ENCODE measurements at regions not wholly inside any gene's neighbourhood (a gene's known extent, or its start where the extent isn't known, plus 50 kb on each side); places are given as distances from the start of the nearest gene placed in this dataset.
"Not testable (repeated sequence)": the region's sequence is repeated elsewhere in the genome, so short reads cannot be mapped to it uniquely, and the experiment has no call there.

DNA sequence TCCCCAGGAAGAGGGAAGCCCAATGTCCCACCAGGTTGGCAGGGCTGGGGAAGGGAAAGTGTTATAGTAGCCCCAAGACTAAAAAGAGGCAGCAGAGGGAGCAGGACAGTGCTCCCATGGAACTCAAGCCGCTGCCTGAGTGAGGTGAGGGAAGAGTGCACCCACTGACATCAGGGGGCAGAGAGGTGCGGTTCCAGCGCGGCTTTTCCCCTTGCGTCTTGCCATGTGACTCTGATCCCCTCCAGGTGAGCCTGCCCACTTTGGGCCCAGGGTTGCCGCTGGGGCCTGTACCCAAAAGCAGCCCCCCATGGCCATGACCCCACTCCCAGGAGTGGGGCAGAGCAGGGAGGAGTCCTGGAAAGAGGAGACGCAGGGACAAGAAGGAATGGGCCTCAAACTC, 136.3 kb upstream of the KCTD7 start:
- TF ChIP-seq FOS (IDR thresholded peaks at IDR 0.05; ENCODE audit: low read depth, low read length); MXI1 (IDR thresholded peaks at IDR 0.05; ENCODE audit: borderline replicate concordance, low read depth, low read length); POLR2A (IDR thresholded peaks at IDR 0.05; ENCODE audit: low read depth, low read length); CEBPB (IDR thresholded peaks at IDR 0.05; ENCODE audit: low read depth, low read length); RCOR1 (IDR thresholded peaks at IDR 0.05; ENCODE audit: insufficient replicate concordance, low read length); CHD1 (IDR thresholded peaks at IDR 0.05; ENCODE audit: low read depth, low read length): not testable (repeated sequence)
- TF ChIP-seq, protein P1, sequence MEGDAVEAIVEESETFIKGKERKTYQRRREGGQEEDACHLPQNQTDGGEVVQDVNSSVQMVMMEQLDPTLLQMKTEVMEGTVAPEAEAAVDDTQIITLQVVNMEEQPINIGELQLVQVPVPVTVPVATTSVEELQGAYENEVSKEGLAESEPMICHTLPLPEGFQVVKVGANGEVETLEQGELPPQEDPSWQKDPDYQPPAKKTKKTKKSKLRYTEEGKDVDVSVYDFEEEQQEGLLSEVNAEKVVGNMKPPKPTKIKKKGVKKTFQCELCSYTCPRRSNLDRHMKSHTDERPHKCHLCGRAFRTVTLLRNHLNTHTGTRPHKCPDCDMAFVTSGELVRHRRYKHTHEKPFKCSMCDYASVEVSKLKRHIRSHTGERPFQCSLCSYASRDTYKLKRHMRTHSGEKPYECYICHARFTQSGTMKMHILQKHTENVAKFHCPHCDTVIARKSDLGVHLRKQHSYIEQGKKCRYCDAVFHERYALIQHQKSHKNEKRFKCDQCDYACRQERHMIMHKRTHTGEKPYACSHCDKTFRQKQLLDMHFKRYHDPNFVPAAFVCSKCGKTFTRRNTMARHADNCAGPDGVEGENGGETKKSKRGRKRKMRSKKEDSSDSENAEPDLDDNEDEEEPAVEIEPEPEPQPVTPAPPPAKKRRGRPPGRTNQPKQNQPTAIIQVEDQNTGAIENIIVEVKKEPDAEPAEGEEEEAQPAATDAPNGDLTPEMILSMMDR (conservative IDR thresholded peaks at IDR 0.05; ENCODE audit: low read depth, low read length) = not testable (repeated sequence)
- TF ChIP-seq, protein P2, sequence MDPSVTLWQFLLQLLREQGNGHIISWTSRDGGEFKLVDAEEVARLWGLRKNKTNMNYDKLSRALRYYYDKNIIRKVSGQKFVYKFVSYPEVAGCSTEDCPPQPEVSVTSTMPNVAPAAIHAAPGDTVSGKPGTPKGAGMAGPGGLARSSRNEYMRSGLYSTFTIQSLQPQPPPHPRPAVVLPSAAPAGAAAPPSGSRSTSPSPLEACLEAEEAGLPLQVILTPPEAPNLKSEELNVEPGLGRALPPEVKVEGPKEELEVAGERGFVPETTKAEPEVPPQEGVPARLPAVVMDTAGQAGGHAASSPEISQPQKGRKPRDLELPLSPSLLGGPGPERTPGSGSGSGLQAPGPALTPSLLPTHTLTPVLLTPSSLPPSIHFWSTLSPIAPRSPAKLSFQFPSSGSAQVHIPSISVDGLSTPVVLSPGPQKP (IDR thresholded peaks at IDR 0.05; ENCODE audit: borderline replicate concordance, low read depth, low read length) = not testable (repeated sequence)
- TF ChIP-seq, protein P3, sequence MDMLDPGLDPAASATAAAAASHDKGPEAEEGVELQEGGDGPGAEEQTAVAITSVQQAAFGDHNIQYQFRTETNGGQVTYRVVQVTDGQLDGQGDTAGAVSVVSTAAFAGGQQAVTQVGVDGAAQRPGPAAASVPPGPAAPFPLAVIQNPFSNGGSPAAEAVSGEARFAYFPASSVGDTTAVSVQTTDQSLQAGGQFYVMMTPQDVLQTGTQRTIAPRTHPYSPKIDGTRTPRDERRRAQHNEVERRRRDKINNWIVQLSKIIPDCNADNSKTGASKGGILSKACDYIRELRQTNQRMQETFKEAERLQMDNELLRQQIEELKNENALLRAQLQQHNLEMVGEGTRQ (IDR thresholded peaks at IDR 0.05; ENCODE audit: low read depth, low read length) = not testable (repeated sequence)
